ENCODE measurements at regions not wholly inside any gene's neighbourhood (a gene's known extent, or its start where the extent isn't known, plus 50 kb on each side); places are given as distances from the start of the nearest gene placed in this dataset.

DNA sequence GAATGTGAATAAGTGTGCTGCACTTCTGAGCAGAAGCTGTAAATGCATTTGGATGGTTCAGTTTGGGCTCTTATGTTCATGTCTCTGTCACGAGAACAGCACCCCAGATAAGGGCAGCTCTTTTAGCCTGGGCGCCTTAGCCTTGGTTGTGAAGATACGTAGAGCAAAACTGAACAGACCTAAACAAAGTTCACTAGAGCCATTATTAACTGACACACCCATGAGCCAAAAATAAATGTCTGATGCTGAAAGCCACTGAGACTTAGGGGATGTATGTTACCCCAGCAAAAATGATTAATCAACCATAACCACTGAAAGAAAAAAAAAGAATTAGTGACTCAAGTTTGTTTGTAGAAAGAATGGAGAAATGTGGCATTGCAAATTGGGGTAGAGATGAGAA lies 343.4 kb downstream of the BCAT1 start:
- TF ChIP-seq, protein P1, sequence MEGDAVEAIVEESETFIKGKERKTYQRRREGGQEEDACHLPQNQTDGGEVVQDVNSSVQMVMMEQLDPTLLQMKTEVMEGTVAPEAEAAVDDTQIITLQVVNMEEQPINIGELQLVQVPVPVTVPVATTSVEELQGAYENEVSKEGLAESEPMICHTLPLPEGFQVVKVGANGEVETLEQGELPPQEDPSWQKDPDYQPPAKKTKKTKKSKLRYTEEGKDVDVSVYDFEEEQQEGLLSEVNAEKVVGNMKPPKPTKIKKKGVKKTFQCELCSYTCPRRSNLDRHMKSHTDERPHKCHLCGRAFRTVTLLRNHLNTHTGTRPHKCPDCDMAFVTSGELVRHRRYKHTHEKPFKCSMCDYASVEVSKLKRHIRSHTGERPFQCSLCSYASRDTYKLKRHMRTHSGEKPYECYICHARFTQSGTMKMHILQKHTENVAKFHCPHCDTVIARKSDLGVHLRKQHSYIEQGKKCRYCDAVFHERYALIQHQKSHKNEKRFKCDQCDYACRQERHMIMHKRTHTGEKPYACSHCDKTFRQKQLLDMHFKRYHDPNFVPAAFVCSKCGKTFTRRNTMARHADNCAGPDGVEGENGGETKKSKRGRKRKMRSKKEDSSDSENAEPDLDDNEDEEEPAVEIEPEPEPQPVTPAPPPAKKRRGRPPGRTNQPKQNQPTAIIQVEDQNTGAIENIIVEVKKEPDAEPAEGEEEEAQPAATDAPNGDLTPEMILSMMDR (IDR thresholded peaks at IDR 0.05; ENCODE audit: low read length), result no peak
- no peak for TF ChIP-seq EZH2 (IDR thresholded peaks at IDR 0.05; ENCODE audit: borderline replicate concordance, low read length)
